Stimulated activated CD4-positive, alpha-beta T cell treated with anti-CD3 and anti-CD28 coated beads, Interleukin-12 subunit alpha, Interleukin-12 subunit beta, amount 100 ng/mL, for 24 hours (primary cell): ENCODE measurements at regions not wholly inside any gene's neighbourhood (a gene's known extent, or its start where the extent isn't known, plus 50 kb on each side); places are given as distances from the start of the nearest gene placed in this dataset.
"Not testable (repeated sequence)": the region's sequence is repeated elsewhere in the genome, so short reads cannot be mapped to it uniquely, and the experiment has no call there.

Experiments
- DNase-seq, 2 experiments: peaks; one replicate each; pipeline ENCODE4 v3.0.0-alpha.2; 2020; ENCODE audit warnings: low read depth in 2 of 2

GRCh38 chr4:14169460-14169859 is 541.9 kb upstream of the BOD1L1 start:
- DNase-seq = no peak

GRCh38 chr4:14169940-14170339 is 542.4 kb upstream of the BOD1L1 start:
- DNase-seq = not testable (repeated sequence)

- no peak for DNase-seq
Measured at GRCh38 chr4:14176613-14177012, 549.1 kb upstream of the BOD1L1 start.

- no peak for DNase-seq
Measured at GRCh38 chr4:14177987-14178386, 550.5 kb upstream of the BOD1L1 start.

- DNase-seq = no peak
Measured at GRCh38 chr4:14178421-14178820, 550.9 kb upstream of the BOD1L1 start.

- no peak for DNase-seq
Measured at GRCh38 chr4:14180166-14180565, 552.6 kb upstream of the BOD1L1 start.

- DNase-seq = no peak
Measured at GRCh38 chr4:14180983-14181601, 553.6 kb upstream of the BOD1L1 start.

- no peak for DNase-seq
Measured at GRCh38 chr4:14182148-14182547, 554.6 kb upstream of the BOD1L1 start.

- no peak for DNase-seq
Measured at GRCh38 chr4:14184265-14184664, 556.7 kb upstream of the BOD1L1 start.

GRCh38 chr4:14184767-14185166 is 557.2 kb upstream of the BOD1L1 start:
- DNase-seq = no peak

- no peak for DNase-seq
Measured at GRCh38 chr4:14188214-14188613, 560.7 kb upstream of the BOD1L1 start.

- DNase-seq = no peak
Measured at GRCh38 chr4:14193601-14194000, 566.1 kb upstream of the BOD1L1 start.

GRCh38 chr4:14196131-14196530 is 568.6 kb upstream of the BOD1L1 start:
- DNase-seq = no peak

GRCh38 chr4:14215116-14215770 is 587.7 kb upstream of the BOD1L1 start:
- DNase-seq = no peak

GRCh38 chr4:14217401-14217800 is 589.9 kb upstream of the BOD1L1 start:
- no peak for DNase-seq

- no peak for DNase-seq
Measured at GRCh38 chr4:14218641-14219040, 591.1 kb upstream of the BOD1L1 start.

GRCh38 chr4:14221176-14221575 is 593.7 kb upstream of the BOD1L1 start:
- no peak for DNase-seq

GRCh38 chr4:14222377-14223029 is 595.0 kb upstream of the BOD1L1 start:
- no peak for DNase-seq

- DNase-seq = no peak
Measured at GRCh38 chr4:14223461-14223860, 595.9 kb upstream of the BOD1L1 start.

GRCh38 chr4:14225688-14226207 is 598.2 kb upstream of the BOD1L1 start:
- no peak for DNase-seq

GRCh38 chr4:14233126-14233525 is 605.6 kb upstream of the BOD1L1 start:
- DNase-seq = no peak

GRCh38 chr4:14234307-14234706 is 606.8 kb upstream of the BOD1L1 start:
- no peak for DNase-seq

GRCh38 chr4:14236359-14236758 is 608.8 kb upstream of the BOD1L1 start:
- no peak for DNase-seq
